HL-60 (cell line): ENCODE measurements at regions not wholly inside any gene's neighbourhood (a gene's known extent, or its start where the extent isn't known, plus 50 kb on each side); places are given as distances from the start of the nearest gene placed in this dataset.

Experiments used
- CTCF ChIP-seq: IDR thresholded peaks from one replicate; pipeline ENCODE4 v1.5.1; 2011; ENCODE audit warnings: low read length, control low read depth, inconsistent platforms; ENCODE audit not compliant: insufficient read depth
- GABPA ChIP-seq: IDR thresholded peaks from 2 replicates; pipeline ENCODE4 v1.6.1; 2012; ENCODE audit warnings: low read depth
- POLR2AphosphoS5 ChIP-seq: IDR thresholded peaks from 2 replicates; pipeline ENCODE4 v1.6.1; 2012; ENCODE audit warnings: low read depth
- REST ChIP-seq: IDR thresholded peaks from 2 replicates; pipeline ENCODE4 v1.6.1; 2012; ENCODE audit warnings: low read depth; ENCODE audit not compliant: insufficient replicate concordance
- SPI1 ChIP-seq: IDR thresholded peaks from 2 replicates; pipeline ENCODE4 v1.6.1; 2012; ENCODE audit warnings: low read depth, mild to moderate bottlenecking, borderline replicate concordance

- TF ChIP-seq POLR2AphosphoS5 (no peak), CTCF (no peak), GABPA (no peak), REST (no peak), SPI1 (no peak)
Observed at GRCh38 chr18:39496986-39497385, 1931.4 kb upstream of the CELF4 start.
